NCI-H2171 (cell line): ENCODE measurements at regions not wholly inside any gene's neighbourhood (a gene's known extent, or its start where the extent isn't known, plus 50 kb on each side); places are given as distances from the start of the nearest gene placed in this dataset.

Source experiments
- DNase-seq: peaks from one replicate; lab custom pipeline; 2025; lab: John Stamatoyannopoulos, UW

- DNase-seq: no peak
Observed at GRCh38 chr14:75370416-75371205, 57.2 kb upstream of the JDP2 start.

GRCh38 chr14:75371297-75371696 lies 56.5 kb upstream of the JDP2 start:
- no peak for DNase-seq

- DNase-seq: no peak
Observed at GRCh38 chr14:75372260-75372659, 55.6 kb upstream of the JDP2 start.

GRCh38 chr14:75373133-75373532 lies 54.7 kb upstream of the JDP2 start:
- DNase-seq: no peak

- no peak for DNase-seq
Observed at GRCh38 chr14:75373616-75374015, 54.2 kb upstream of the JDP2 start.

GRCh38 chr14:75374911-75375310 lies 52.9 kb upstream of the JDP2 start:
- no peak for DNase-seq

- no peak for DNase-seq
Observed at GRCh38 chr14:75375983-75376382, 51.8 kb upstream of the JDP2 start.
